ENCODE measurements at regions not wholly inside any gene's neighbourhood (a gene's known extent, or its start where the extent isn't known, plus 50 kb on each side); places are given as distances from the start of the nearest gene placed in this dataset.

GRCh38 chr7:21996641-21997040 is 50.9 kb upstream of the CDCA7L start:
- no peaks in the 10 kb centered on the region for H3K9me3 ChIP-seq
- H3K27me3 ChIP-seq (replicated peaks; ENCODE audit: insufficient read depth): no peaks in the 10 kb centered on the region
- TF ChIP-seq CTCF (IDR thresholded peaks at IDR 0.05): no peak
- no peak for ATAC-seq (ENCODE audit: insufficient number of reproducible peaks, low FRiP score, low read depth)
- no peaks in the 10 kb centered on the region for H3K36me3 ChIP-seq
- no peak for DNase-seq (ENCODE audit: low spot score)
- no peak overlapping the region for H3K4me3 ChIP-seq
- H3K27ac ChIP-seq: no peak overlapping the region
- no peaks in the 10 kb centered on the region for H3K4me1 ChIP-seq (ENCODE audit: control insufficient read depth in 1 of 2, low read depth in 2 of 2)
